ENCODE measurements at regions not wholly inside any gene's neighbourhood (a gene's known extent, or its start where the extent isn't known, plus 50 kb on each side); places are given as distances from the start of the nearest gene placed in this dataset.

GRCh38 chr5:106154280-106154716 is 1516.4 kb downstream of the EFNA5 start:
- ATAC-seq (no peak), DNase-seq (ENCODE audit: low spot score in 2 of 2) (no peak)
- H3K27ac Mint-ChIP-seq: no peak overlapping the region
- H3K36me3 Mint-ChIP-seq: peaks cover 0 to 12% of the 10 kb centered on the region in 2 donors
- peaks cover 13 to 15% of the 10 kb centered on the region in 2 donors for H3K9me3 Mint-ChIP-seq

GRCh38 chr5:106152569-106152968 is 1518.2 kb downstream of the EFNA5 start:
- DNase-seq (ENCODE audit: low spot score in 2 of 2) (no peak), ATAC-seq (no peak)
- Mint-ChIP-seq H3K27ac (no peak overlapping the region), H3K36me3 (peaks cover 0 to 12% of the 10 kb centered on the region in 2 donors), H3K9me3 (peaks cover 13 to 15% of the 10 kb centered on the region in 2 donors)

GRCh38 chr5:106142116-106142515 is 1528.6 kb downstream of the EFNA5 start:
- no peak overlapping the region for H3K27ac Mint-ChIP-seq
- ATAC-seq: no peak
- H3K9me3 Mint-ChIP-seq: peaks cover 6 to 11% of the 10 kb centered on the region in 2 donors
- no peaks in the 10 kb centered on the region for H3K36me3 Mint-ChIP-seq
- no peak for DNase-seq (ENCODE audit: low spot score in 2 of 2)

- Mint-ChIP-seq H3K27ac (no peak overlapping the region), H3K9me3 (peaks cover 0 to 5% of the 10 kb centered on the region in 2 donors)
Measured at GRCh38 chr5:106140101-106140500, 1530.6 kb downstream of the EFNA5 start.

GRCh38 chr5:106136061-106136460 is 1534.7 kb downstream of the EFNA5 start:
- ATAC-seq (no peak), DNase-seq (ENCODE audit: low spot score in 2 of 2) (no peak)
- no peak overlapping the region for H3K27ac Mint-ChIP-seq
- no peaks in the 10 kb centered on the region for H3K36me3 Mint-ChIP-seq
- H3K9me3 Mint-ChIP-seq: peaks cover 0 to 4% of the 10 kb centered on the region in 2 donors

More at GRCh38 chr5:106140101-106140500, 1530.6 kb downstream of the EFNA5 start:
- ATAC-seq (no peak), DNase-seq (ENCODE audit: low spot score in 2 of 2) (no peak)
- no peaks in the 10 kb centered on the region for H3K36me3 Mint-ChIP-seq

- ATAC-seq (no peak), DNase-seq (ENCODE audit: low spot score in 2 of 2) (no peak)
- H3K36me3 Mint-ChIP-seq: no peaks in the 10 kb centered on the region
Measured at GRCh38 chr5:106135473-106135872, 1535.3 kb downstream of the EFNA5 start.

GRCh38 chr5:106134549-106134948 is 1536.2 kb downstream of the EFNA5 start:
- Mint-ChIP-seq H3K27ac (no peak overlapping the region), H3K9me3 (peaks cover 3 to 4% of the 10 kb centered on the region in 2 donors), H3K36me3 (no peaks in the 10 kb centered on the region)
- DNase-seq (ENCODE audit: low spot score in 2 of 2) (no peak), ATAC-seq (no peak)

More at GRCh38 chr5:106135473-106135872, 1535.3 kb downstream of the EFNA5 start:
- no peak overlapping the region for H3K27ac Mint-ChIP-seq
- H3K9me3 Mint-ChIP-seq: peaks cover 2 to 4% of the 10 kb centered on the region in 2 donors

- no peaks in the 10 kb centered on the region for H3K36me3 Mint-ChIP-seq
- DNase-seq (ENCODE audit: low spot score in 2 of 2) (no peak), ATAC-seq (no peak)
- H3K9me3 Mint-ChIP-seq: peaks cover 0 to 3% of the 10 kb centered on the region in 2 donors
- H3K27ac Mint-ChIP-seq: no peak overlapping the region
Measured at GRCh38 chr5:106127985-106128384, 1542.8 kb downstream of the EFNA5 start.

- Mint-ChIP-seq H3K36me3 (no peaks in the 10 kb centered on the region), H3K9me3 (peaks cover 5 to 8% of the 10 kb centered on the region in 2 donors), H3K27ac (no peak overlapping the region)
- no peak for DNase-seq (ENCODE audit: low spot score in 2 of 2)
- ATAC-seq: no peak
Measured at GRCh38 chr5:106127341-106127781, 1543.4 kb downstream of the EFNA5 start.

GRCh38 chr5:106121972-106122605 is 1548.6 kb downstream of the EFNA5 start:
- H3K36me3 Mint-ChIP-seq: peaks cover 0 to 5% of the 10 kb centered on the region in 2 donors
- no peak overlapping the region for H3K27ac Mint-ChIP-seq
- H3K9me3 Mint-ChIP-seq: peaks cover 14 to 16% of the 10 kb centered on the region in 2 donors
- peak in 1 of 2 donors; percentile 24 for DNase-seq (ENCODE audit: low spot score in 2 of 2)
- no peak for ATAC-seq

GRCh38 chr5:106116682-106117081 is 1554.1 kb downstream of the EFNA5 start:
- ATAC-seq: no peak
- H3K36me3 Mint-ChIP-seq: peaks cover 0 to 5% of the 10 kb centered on the region in 2 donors
- H3K27ac Mint-ChIP-seq: no peak overlapping the region
- no peak for DNase-seq (ENCODE audit: low spot score in 2 of 2)
- H3K9me3 Mint-ChIP-seq: peaks cover 22 to 26% of the 10 kb centered on the region in 2 donors

- no peak for ATAC-seq
- H3K36me3 Mint-ChIP-seq: no peaks in the 10 kb centered on the region
- H3K27ac Mint-ChIP-seq: no peak overlapping the region
Measured at GRCh38 chr5:106113922-106114321, 1556.8 kb downstream of the EFNA5 start.

GRCh38 chr5:106106384-106106783 is 1564.4 kb downstream of the EFNA5 start:
- Mint-ChIP-seq H3K27ac (no peak overlapping the region), H3K36me3 (no peaks in the 10 kb centered on the region), H3K9me3 (peaks cover 6 to 8% of the 10 kb centered on the region in 2 donors)
- DNase-seq (ENCODE audit: low spot score in 2 of 2) (no peak), ATAC-seq (no peak)

More at GRCh38 chr5:106113922-106114321, 1556.8 kb downstream of the EFNA5 start:
- no peak for DNase-seq (ENCODE audit: low spot score in 2 of 2)
- peaks cover 14 to 21% of the 10 kb centered on the region in 2 donors for H3K9me3 Mint-ChIP-seq

GRCh38 chr5:106097340-106097739 is 1573.4 kb downstream of the EFNA5 start:
- H3K36me3 Mint-ChIP-seq: no peaks in the 10 kb centered on the region
- ATAC-seq (no peak), DNase-seq (ENCODE audit: low spot score in 2 of 2) (no peak)
- no peak overlapping the region for H3K27ac Mint-ChIP-seq
- H3K9me3 Mint-ChIP-seq: peaks cover 20 to 22% of the 10 kb centered on the region in 2 donors

- no peak overlapping the region for H3K27ac Mint-ChIP-seq
- no peaks in the 10 kb centered on the region for H3K36me3 Mint-ChIP-seq
- no peak for DNase-seq (ENCODE audit: low spot score in 2 of 2)
- ATAC-seq: no peak
- peaks cover 14 to 15% of the 10 kb centered on the region in 2 donors for H3K9me3 Mint-ChIP-seq
Measured at GRCh38 chr5:106094839-106095238, 1575.9 kb downstream of the EFNA5 start.

- H3K36me3 Mint-ChIP-seq: no peaks in the 10 kb centered on the region
- no peak for DNase-seq (ENCODE audit: low spot score in 2 of 2)
- no peak overlapping the region for H3K27ac Mint-ChIP-seq
- H3K9me3 Mint-ChIP-seq: peaks cover 12 to 15% of the 10 kb centered on the region in 2 donors
- ATAC-seq: no peak
Measured at GRCh38 chr5:106094204-106094607, 1576.5 kb downstream of the EFNA5 start.

- ATAC-seq (no peak), DNase-seq (ENCODE audit: low spot score in 2 of 2) (no peak)
- H3K27ac Mint-ChIP-seq: no peak overlapping the region
- H3K36me3 Mint-ChIP-seq: no peaks in the 10 kb centered on the region
- peaks cover 9 to 10% of the 10 kb centered on the region in 2 donors for H3K9me3 Mint-ChIP-seq
Measured at GRCh38 chr5:106093134-106093533, 1577.6 kb downstream of the EFNA5 start.

GRCh38 chr5:106092455-106092854 is 1578.3 kb downstream of the EFNA5 start:
- ATAC-seq: no peak

More at GRCh38 chr5:106092455-106092854, 1578.3 kb downstream of the EFNA5 start:
- H3K27ac Mint-ChIP-seq: no peak overlapping the region
- peaks cover 9 to 10% of the 10 kb centered on the region in 2 donors for H3K9me3 Mint-ChIP-seq
- no peaks in the 10 kb centered on the region for H3K36me3 Mint-ChIP-seq
- DNase-seq (ENCODE audit: low spot score in 2 of 2): no peak

All from activated naive CD4-positive, alpha-beta T cell treated with anti-CD3 and anti-CD28 coated beads, Interleukin-2, amount 50 U/mL, for 72 hours (primary cell).